HUES48 (cell line): ENCODE measurements at regions not wholly inside any gene's neighbourhood (a gene's known extent, or its start where the extent isn't known, plus 50 kb on each side); places are given as distances from the start of the nearest gene placed in this dataset.
A peak's percentile ranks its signal among the peaks of the same experiment; 100 is the strongest.

Source experiments
- H3K27ac ChIP-seq: one replicate; pipeline ENCODE4 v1.7.0; 2013; ENCODE audit warnings: low read depth, low read length, inconsistent platforms
- H3K27me3 ChIP-seq: 2 replicates; pipeline ENCODE4 v1.6.1; 2013; ENCODE audit warnings: mild to moderate bottlenecking, low read length; ENCODE audit not compliant: control insufficient read depth, insufficient read depth
- H3K36me3 ChIP-seq: 2 replicates; pipeline ENCODE4 v1.6.1; 2013; ENCODE audit warnings: low read length; ENCODE audit not compliant: control insufficient read depth, insufficient read depth
- H3K4me1 ChIP-seq: 2 replicates; pipeline ENCODE4 v1.6.1; 2013; ENCODE audit warnings: mild to moderate bottlenecking, low read length; ENCODE audit not compliant: control insufficient read depth, insufficient read depth
- H3K4me3 ChIP-seq: 2 replicates; pipeline ENCODE4 v1.5.1; 2013; ENCODE audit warnings: mild to moderate bottlenecking, low read depth, low read length
- H3K9ac ChIP-seq: 2 replicates; pipeline ENCODE4 v1.6.1; 2013; ENCODE audit warnings: mild to moderate bottlenecking, low read depth, low read length, moderate library complexity
- H3K9me3 ChIP-seq: 2 replicates; pipeline ENCODE4 v1.6.1; 2013; ENCODE audit warnings: low read length; ENCODE audit not compliant: control insufficient read depth, insufficient read depth

DNA sequence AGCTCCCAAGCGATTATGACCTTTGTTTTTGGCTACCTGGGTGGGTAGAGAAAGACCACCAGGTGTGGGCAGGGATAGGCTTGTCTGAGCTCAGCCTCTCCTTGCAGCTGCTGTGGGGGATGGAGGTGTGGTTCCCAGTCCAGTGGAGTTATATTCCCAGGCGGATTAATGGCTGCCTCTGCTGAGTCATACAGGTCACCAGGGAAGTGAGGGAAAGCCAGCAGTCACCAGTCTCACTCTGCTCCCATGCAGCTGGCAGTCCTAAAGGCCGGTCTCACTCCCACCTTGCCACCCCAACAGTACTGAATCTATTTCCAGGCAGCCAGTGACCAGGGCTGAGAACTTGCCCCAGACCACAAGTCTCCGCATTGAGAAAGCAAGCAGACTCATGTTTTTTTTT, 399.2 kb downstream of the VRK1 start:
- Histone ChIP-seq H3K9ac (no peak overlapping the region), H3K4me3 (no peak overlapping the region), H3K27me3 (no peaks in the 10 kb centered on the region), H3K4me1 (no peaks in the 10 kb centered on the region), H3K9me3 (no peaks in the 10 kb centered on the region), H3K36me3 (no peaks in the 10 kb centered on the region), H3K27ac (no peak overlapping the region)

DNA sequence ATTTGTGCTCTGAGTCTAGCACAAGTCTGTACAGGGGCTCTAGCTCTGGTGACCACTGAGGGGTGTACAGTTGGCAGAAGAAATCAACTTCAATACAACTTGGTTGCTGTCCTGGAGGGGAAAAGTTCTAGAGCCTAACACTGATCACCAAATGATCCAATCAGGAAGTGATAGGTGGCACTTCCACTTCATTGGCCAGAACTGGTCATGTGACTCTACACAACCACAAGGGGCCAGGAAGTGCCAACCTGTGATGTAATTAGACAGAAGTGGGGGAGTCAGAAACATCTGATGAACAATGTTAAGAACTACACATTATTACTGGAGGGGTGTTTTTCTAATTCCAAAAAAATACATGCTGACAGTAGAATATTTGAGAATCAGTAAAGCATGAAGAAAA, 401.6 kb downstream of the VRK1 start:
- H3K9ac ChIP-seq: no peak overlapping the region
- H3K4me1 ChIP-seq: no peaks in the 10 kb centered on the region
- H3K36me3 ChIP-seq: no peaks in the 10 kb centered on the region
- no peaks in the 10 kb centered on the region for H3K27me3 ChIP-seq
- no peak overlapping the region for H3K4me3 ChIP-seq
- no peak overlapping the region for H3K27ac ChIP-seq
- H3K9me3 ChIP-seq: no peaks in the 10 kb centered on the region

DNA sequence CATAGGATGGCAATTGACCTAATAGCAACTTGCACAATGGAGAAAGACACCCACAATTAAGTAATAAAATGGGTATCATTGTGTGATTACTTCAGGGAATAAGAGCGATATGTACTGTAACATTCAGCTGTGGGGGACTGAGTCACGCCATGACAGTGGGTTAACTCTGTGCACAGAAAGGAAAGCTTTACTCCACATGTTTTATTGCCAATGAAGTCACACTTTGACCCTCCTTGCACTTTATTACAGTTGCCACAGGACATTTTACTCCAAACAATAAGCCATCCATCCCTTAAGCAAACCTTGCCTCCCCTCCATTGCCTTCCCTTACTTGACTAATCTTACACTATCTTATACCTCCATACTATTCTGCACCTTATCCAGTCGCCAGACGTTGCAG, 403.1 kb downstream of the VRK1 start:
- no peaks in the 10 kb centered on the region for H3K9me3 ChIP-seq
- no peak overlapping the region for H3K4me3 ChIP-seq
- H3K9ac ChIP-seq: no peak overlapping the region
- H3K27ac ChIP-seq: no peak overlapping the region
- no peaks in the 10 kb centered on the region for H3K36me3 ChIP-seq
- no peaks in the 10 kb centered on the region for H3K4me1 ChIP-seq
- H3K27me3 ChIP-seq: no peaks in the 10 kb centered on the region

DNA sequence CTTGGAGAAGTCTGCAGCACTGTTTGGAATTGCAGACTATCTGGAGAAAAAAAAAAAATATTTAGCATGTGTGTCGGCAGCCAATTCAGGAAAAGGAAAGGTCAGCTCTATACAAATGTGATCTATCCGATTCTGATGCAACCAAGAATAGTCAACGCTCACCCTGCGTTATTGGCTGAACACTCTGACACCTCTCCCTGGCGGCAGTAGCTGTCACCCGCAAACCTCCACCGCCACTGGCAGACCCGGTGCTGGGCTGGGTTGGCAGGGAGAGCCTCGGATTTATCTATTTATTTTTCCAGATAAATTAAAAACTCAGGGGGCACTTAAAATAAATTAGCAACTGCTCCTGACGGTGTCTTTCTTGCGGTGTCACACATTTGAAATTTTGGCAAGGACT, 409.7 kb downstream of the VRK1 start:
- H3K27ac ChIP-seq: no peak overlapping the region
- no peaks in the 10 kb centered on the region for H3K36me3 ChIP-seq
- H3K4me1 ChIP-seq: no peaks in the 10 kb centered on the region
- no peak overlapping the region for H3K4me3 ChIP-seq
- no peaks in the 10 kb centered on the region for H3K27me3 ChIP-seq
- H3K9ac ChIP-seq: no peak overlapping the region
- no peaks in the 10 kb centered on the region for H3K9me3 ChIP-seq

DNA sequence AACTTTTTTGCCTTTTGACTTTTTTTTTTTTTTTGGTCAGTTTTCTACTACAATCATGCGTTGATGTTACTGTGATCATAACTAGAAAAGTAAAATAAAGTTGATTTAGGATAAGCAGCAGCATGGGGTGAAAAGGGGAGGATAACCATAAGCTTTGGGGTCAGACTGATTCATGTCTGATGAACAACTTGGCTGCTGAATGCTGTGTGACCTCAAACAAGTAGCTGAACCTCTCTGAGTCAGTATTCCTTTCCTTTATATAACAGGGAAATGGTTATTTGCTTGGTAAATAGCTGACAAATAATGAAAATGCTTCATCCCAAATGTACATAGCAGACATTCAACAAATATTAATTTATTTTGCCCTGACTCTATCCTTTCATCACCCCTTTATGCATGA, 413.0 kb downstream of the VRK1 start:
- Histone ChIP-seq H3K36me3 (no peaks in the 10 kb centered on the region), H3K27ac (no peak overlapping the region), H3K4me3 (no peak overlapping the region), H3K27me3 (no peaks in the 10 kb centered on the region; the same call in 1 of the 2 replicates), H3K4me1 (no peaks in the 10 kb centered on the region), H3K9me3 (no peaks in the 10 kb centered on the region), H3K9ac (no peak overlapping the region)

DNA sequence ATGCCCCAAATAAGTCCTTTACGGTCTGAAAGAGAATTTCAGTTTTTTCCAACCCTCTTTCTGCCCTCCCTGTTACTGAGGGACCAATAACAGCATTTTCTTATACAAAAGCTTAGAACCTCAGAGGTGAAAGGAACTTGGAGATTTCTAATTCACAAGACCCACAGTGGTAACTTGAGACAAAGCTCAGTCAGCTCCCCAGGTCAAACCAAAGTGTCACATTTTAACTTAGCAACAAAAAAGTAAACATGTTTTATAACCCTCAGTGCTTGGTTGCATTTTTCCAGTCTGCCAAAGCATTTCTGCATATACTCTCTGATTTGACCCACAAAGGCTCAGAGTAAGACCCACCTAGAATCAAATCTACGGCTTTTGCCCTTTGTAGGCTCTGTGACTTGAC, 415.2 kb downstream of the VRK1 start:
- no peaks in the 10 kb centered on the region; the same call in 1 of the 2 replicates for H3K27me3 ChIP-seq
- H3K9me3 ChIP-seq: no peaks in the 10 kb centered on the region
- no peak overlapping the region for H3K27ac ChIP-seq
- no peaks in the 10 kb centered on the region for H3K36me3 ChIP-seq
- H3K9ac ChIP-seq: no peak overlapping the region
- peaks cover 9% of the 10 kb centered on the region for H3K4me1 ChIP-seq
- no peak overlapping the region for H3K4me3 ChIP-seq

DNA sequence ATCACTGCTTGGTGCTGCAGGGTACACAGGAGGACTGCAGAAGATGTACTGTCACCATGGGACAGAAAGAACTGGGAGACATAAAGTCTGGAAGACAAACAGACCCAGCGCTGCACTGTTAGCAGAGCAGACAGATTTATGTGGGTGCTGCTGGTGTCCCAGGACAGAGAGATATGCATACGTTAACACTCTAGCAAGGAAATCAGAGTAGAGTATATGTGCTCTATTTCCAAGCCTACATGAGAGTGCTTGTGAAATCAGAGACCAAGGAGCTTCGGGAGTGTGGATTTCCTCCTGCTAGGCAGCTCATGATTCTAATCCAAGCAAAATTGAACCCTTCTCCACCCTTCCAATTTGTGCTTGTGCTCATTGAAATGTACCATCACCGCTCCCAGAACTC, 416.5 kb downstream of the VRK1 start:
- Histone ChIP-seq H3K4me3 (no peak overlapping the region), H3K4me1 (peaks cover 12% of the 10 kb centered on the region), H3K9ac (no peak overlapping the region), H3K9me3 (no peaks in the 10 kb centered on the region), H3K27ac (no peak overlapping the region), H3K27me3 (peaks cover 2% of the 10 kb centered on the region), H3K36me3 (no peaks in the 10 kb centered on the region)

DNA sequence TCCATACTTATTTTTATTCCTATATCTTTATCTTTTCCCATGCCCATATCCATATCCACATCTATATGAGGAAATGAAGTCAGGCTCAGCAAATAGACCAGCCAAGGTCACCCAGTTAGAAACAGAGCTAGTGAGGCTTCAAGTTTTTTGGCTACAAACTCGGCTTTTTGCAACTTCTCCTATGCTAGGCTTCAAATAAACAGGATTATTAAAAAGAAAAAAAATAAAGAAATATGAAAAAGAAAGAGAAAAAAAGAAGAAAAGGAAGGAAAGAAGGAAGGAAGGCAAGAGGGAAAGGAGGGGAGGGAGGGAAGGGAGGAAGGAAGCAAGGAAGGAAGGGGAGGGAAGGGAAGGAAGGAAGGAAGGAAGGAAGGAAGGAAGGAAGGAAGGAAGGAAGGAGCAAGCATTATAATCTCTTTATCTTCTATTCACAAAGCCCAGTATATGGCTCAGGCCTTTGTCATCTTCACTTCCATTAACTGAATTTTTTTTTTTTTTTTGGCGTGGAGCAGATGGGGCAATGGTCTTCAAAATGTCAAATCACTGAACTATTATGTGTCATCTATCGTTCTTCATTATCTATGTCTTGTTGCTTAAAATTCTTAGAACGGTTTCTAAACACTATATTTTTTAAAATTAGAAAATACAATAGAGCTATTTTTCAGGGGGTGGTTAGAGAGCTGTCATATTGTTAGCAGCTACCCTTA, 418.2 kb downstream of the VRK1 start:
- Histone ChIP-seq H3K27ac (no peak overlapping the region), H3K36me3 (no peaks in the 10 kb centered on the region), H3K27me3 (peaks cover 15% of the 10 kb centered on the region), H3K4me3 (no peak overlapping the region), H3K9me3 (no peaks in the 10 kb centered on the region), H3K9ac (no peak overlapping the region), H3K4me1 (peaks cover 12% of the 10 kb centered on the region)

DNA sequence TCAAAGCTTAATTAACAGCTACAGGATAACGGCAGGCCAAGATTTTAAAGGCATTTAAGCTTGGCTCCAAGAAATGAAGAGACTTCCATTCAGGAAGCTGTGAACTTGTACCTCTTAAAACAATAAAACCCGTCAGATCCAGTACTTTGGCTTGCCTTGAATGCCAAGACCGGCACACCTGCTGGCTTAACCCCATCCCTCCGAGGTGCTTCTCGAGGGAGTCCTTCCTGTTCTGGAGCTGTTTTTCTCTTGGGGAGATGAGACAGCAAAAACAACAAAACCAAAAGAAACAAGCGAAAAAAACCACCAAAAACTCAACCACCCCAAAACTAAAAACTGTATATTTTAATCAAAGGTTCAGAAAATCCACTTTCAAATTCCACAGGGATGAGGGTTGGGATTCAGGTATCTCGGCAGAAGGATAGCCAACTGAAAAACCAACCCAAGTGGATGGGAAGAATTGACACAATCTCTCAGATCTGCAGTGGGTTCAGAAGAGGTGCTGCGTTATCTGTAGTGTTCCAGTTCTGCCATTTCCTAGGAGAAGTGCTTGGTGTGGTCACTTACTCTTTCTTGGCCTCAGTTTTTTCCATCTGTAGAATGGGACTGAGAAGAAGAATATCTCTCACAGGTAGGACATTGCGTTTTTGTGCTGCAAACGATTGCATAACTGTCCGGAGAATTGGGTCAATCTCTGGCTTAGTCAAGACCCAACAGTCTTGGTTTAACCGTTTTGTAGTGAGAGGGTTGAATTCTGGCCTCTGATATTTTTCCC, 420.1 kb downstream of the VRK1 start:
- peaks cover 12% of the 10 kb centered on the region for H3K4me1 ChIP-seq
- H3K9me3 ChIP-seq: no peaks in the 10 kb centered on the region
- H3K27ac ChIP-seq: no peak overlapping the region
- no peaks in the 10 kb centered on the region for H3K36me3 ChIP-seq
- peaks cover 16% of the 10 kb centered on the region for H3K27me3 ChIP-seq
- no peak overlapping the region for H3K9ac ChIP-seq
- H3K4me3 ChIP-seq: no peak overlapping the region

DNA sequence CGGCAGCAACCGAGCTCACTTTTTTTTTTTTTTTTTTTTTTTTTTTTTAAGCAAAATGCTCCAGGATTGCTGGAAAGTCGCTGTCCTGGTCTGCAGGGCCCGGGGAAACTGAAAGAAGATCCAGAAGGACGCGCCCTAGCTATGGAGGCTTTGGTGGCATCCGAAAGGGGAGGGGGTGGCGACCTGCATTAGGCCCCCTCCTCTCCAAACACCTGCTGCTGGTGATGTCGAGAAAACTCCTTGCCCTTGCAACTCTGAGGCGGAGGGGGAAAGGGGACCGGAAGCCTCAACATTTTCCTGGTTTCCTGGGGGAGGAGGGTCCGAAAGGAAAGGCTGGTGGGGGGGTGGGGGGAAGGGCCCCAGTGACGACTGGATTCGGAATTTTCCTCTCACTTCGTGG, 421.1 kb downstream of the VRK1 start:
- H3K9ac ChIP-seq: no peak overlapping the region
- H3K9me3 ChIP-seq: no peaks in the 10 kb centered on the region
- H3K27me3 ChIP-seq: peaks cover 16% of the 10 kb centered on the region
- H3K4me3 ChIP-seq: peak overlapping the region; percentile 74
- H3K36me3 ChIP-seq: no peaks in the 10 kb centered on the region
- peak overlapping the region; percentile 59 for H3K27ac ChIP-seq
- H3K4me1 ChIP-seq: peaks cover 12% of the 10 kb centered on the region

DNA sequence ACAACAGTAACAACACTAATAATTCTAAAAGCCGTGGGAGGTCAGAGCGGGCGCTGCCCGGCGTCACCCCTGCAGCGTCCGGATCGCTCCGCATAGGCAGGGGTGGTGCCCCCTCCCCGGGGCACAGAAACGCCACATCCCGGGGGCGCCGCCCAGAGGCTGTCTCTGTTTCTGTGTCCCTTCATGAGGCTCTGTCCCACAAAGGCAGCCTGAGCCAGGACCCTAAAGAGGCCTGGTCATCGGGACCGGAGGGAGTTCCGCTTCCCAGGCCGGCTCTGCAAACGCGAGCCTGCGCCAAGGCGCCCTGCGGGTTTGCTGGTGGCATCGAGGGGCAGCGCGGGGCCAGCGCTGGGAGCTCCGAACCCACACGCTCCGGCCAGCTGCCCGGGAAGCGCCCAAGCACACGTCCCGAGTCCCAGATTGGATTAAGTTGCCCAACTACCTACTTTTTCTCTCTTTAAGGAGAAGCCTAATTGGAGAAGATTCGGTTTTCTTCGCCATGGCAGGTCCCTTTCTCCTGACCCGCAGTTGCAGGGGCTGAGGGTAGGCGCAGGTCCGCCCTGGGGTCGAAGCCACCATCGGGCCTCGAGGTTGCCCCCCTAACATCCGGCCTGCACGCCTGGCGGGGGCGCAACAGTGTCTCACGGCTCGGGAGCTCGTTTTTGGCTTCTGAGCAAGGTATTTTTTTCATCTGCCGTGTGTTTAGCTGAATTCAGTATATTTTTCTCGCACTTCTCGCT, 421.7 kb downstream of the VRK1 start:
- peaks cover 12% of the 10 kb centered on the region for H3K4me1 ChIP-seq
- H3K27ac ChIP-seq: peak overlapping the region; percentile 59
- peak overlapping the region; percentile 74 for H3K4me3 ChIP-seq
- H3K9ac ChIP-seq: peak overlapping the region; percentile 57
- H3K36me3 ChIP-seq: no peaks in the 10 kb centered on the region
- no peaks in the 10 kb centered on the region for H3K9me3 ChIP-seq
- H3K27me3 ChIP-seq: peaks cover 16% of the 10 kb centered on the region
